HG03354 (cell line): ENCODE measurements at regions not wholly inside any gene's neighbourhood (a gene's known extent, or its start where the extent isn't known, plus 50 kb on each side); places are given as distances from the start of the nearest gene placed in this dataset.
"Not testable (repeated sequence)": the region's sequence is repeated elsewhere in the genome, so short reads cannot be mapped to it uniquely, and the experiment has no call there.

Experiments
- ATAC-seq: cut with Tn5 transposase; IDR thresholded peaks from one replicate; pipeline ENCODE4 v1.9.1; 2021; ENCODE audit warnings: mild to moderate bottlenecking; ENCODE audit not compliant: unreplicated experiment, poor library complexity, severe bottlenecking

GRCh38 chr5:123294544-123294943, 128.7 kb downstream of the CEP120 start:
- peak; percentile 54 for ATAC-seq

GRCh38 chr5:123289210-123289609, 134.0 kb downstream of the CEP120 start:
- ATAC-seq = no peak

GRCh38 chr5:123287881-123288280, 135.3 kb downstream of the CEP120 start:
- ATAC-seq = no peak

- no peak for ATAC-seq
These were observed 136.3 kb downstream of the CEP120 start for GRCh38 chr5:123286891-123287290.

- ATAC-seq = no peak
These were observed 137.8 kb downstream of the CEP120 start for GRCh38 chr5:123285122-123286023.

GRCh38 chr5:123283499-123283898, 139.7 kb downstream of the CEP120 start:
- ATAC-seq = no peak

GRCh38 chr5:123283031-123283430, 140.2 kb downstream of the CEP120 start:
- ATAC-seq = no peak

GRCh38 chr5:123282444-123282843, 140.8 kb downstream of the CEP120 start:
- no peak for ATAC-seq

GRCh38 chr5:123280854-123281253, 142.3 kb downstream of the CEP120 start:
- ATAC-seq = not testable (repeated sequence)

GRCh38 chr5:123279136-123279535, 144.1 kb downstream of the CEP120 start:
- no peak for ATAC-seq

GRCh38 chr5:123278284-123278683, 144.9 kb downstream of the CEP120 start:
- ATAC-seq = no peak

- no peak for ATAC-seq
These were observed 149.2 kb downstream of the CEP120 start for GRCh38 chr5:123273984-123274383.

GRCh38 chr5:123273095-123273494, 150.1 kb downstream of the CEP120 start:
- ATAC-seq = no peak

GRCh38 chr5:123269851-123270250, 153.4 kb downstream of the CEP120 start:
- ATAC-seq = no peak

- no peak for ATAC-seq
These were observed 153.8 kb downstream of the CEP120 start for GRCh38 chr5:123269436-123269835.

- no peak for ATAC-seq
These were observed 156.8 kb downstream of the CEP120 start for GRCh38 chr5:123266365-123266764.

- no peak for ATAC-seq
These were observed 157.7 kb downstream of the CEP120 start for GRCh38 chr5:123265551-123265950.

- no peak for ATAC-seq
These were observed 158.8 kb downstream of the CEP120 start for GRCh38 chr5:123264394-123264793.

- ATAC-seq = no peak
These were observed 159.3 kb downstream of the CEP120 start for GRCh38 chr5:123263859-123264258.

GRCh38 chr5:123262216-123262823, 160.9 kb downstream of the CEP120 start:
- ATAC-seq = no peak

GRCh38 chr5:123261752-123262151, 161.5 kb downstream of the CEP120 start:
- no peak for ATAC-seq
